Activated CD4-positive, alpha-beta memory T cell treated with anti-CD3 and anti-CD28 coated beads for 36 hours (primary cell): ENCODE measurements at regions not wholly inside any gene's neighbourhood (a gene's known extent, or its start where the extent isn't known, plus 50 kb on each side); places are given as distances from the start of the nearest gene placed in this dataset.

ENCODE experiments used
- CTCF ChIA-PET: fragments of 350-600 bp; sonication (Branson Sonifier 250); formaldehyde crosslinking; loops from one replicate; lab custom pipeline; 2021; ENCODE audit warnings: antibody characterized with exemption, inconsistent platforms; lab: Charles Lee
- POLR2A ChIA-PET: fragments of 350-600 bp; sonication (Branson Sonifier 250); formaldehyde crosslinking; loops from one replicate; lab custom pipeline; 2021; ENCODE audit warnings: antibody characterized with exemption; lab: Charles Lee
- DNase-seq: peaks from one replicate; pipeline ENCODE4 v3.0.0-alpha.2; 2020
- H3K27ac Mint-ChIP-seq: one replicate; pipeline ENCODE4 v1.8.0; 2021; ENCODE audit warnings: mixed read lengths
- H3K27me3 Mint-ChIP-seq: one replicate; pipeline ENCODE4 v1.8.0; 2021; ENCODE audit warnings: mixed read lengths
- H3K36me3 Mint-ChIP-seq: one replicate; pipeline ENCODE4 v1.8.0; 2021; ENCODE audit warnings: mixed read lengths
- H3K4me1 Mint-ChIP-seq: one replicate; pipeline ENCODE4 v1.8.0; 2021; ENCODE audit warnings: low read depth, mixed read lengths
- H3K4me3 Mint-ChIP-seq: one replicate; pipeline ENCODE4 v1.8.0; 2021; ENCODE audit warnings: mild to moderate bottlenecking, mixed read lengths
- H3K9me3 Mint-ChIP-seq: one replicate; pipeline ENCODE4 v1.8.0; 2021; ENCODE audit warnings: mixed read lengths
- intact Hi-C: fragments of 100-400 bp; cut with micrococcal nuclease; formaldehyde crosslinking; loops from one replicate; pipeline ENCODE4 v1.15.1; 2023

- Mint-ChIP-seq H3K4me1 (peaks cover 6% of the 10 kb centered on the region), H3K36me3 (no peaks in the 10 kb centered on the region), H3K27me3 (peaks cover 18% of the 10 kb centered on the region), H3K4me3 (no peak overlapping the region), H3K27ac (no peak overlapping the region), H3K9me3 (no peaks in the 10 kb centered on the region)
- ChIA-PET POLR2A (no interaction called here), CTCF (no interaction called here)
- intact Hi-C loops, result no loop called here
- no peak for DNase-seq
These were observed 241.4 kb upstream of the RPS6KA3 start for GRCh38 chrX:20507901-20508620.

GRCh38 chrX:20506739-20507138 lies 240.0 kb upstream of the RPS6KA3 start:
- ChIA-PET POLR2A (no interaction called here), CTCF (no interaction called here)
- H3K9me3 Mint-ChIP-seq, result no peaks in the 10 kb centered on the region
- DNase-seq, result no peak
- no peak overlapping the region for H3K27ac Mint-ChIP-seq
- peaks cover 19% of the 10 kb centered on the region for H3K27me3 Mint-ChIP-seq
- no peak overlapping the region for H3K4me3 Mint-ChIP-seq
- H3K36me3 Mint-ChIP-seq, result no peaks in the 10 kb centered on the region
- peaks cover 6% of the 10 kb centered on the region for H3K4me1 Mint-ChIP-seq
- intact Hi-C loops, result loop anchor here (1.0 kb wide), 1 partner anchor 10 kb away; no protein-coding TSS in a partner anchor

GRCh38 chrX:20500949-20501348 lies 234.2 kb upstream of the RPS6KA3 start:
- CTCF ChIA-PET, result no interaction called here
- intact Hi-C loops, result loop anchor here (1.0 to 2.0 kb wide), 3 partner anchors 15 to 123 kb away; no protein-coding TSS in a partner anchor
- H3K4me3 Mint-ChIP-seq, result no peak overlapping the region
- no peak for DNase-seq
- POLR2A ChIA-PET, result interaction anchor here (2.2 kb wide), 1 partner anchor 15 kb away, joined by 13 read pairs; no protein-coding TSS in a partner anchor
- H3K4me1 Mint-ChIP-seq, result peaks cover 14% of the 10 kb centered on the region
- no peak overlapping the region for H3K27ac Mint-ChIP-seq
- H3K36me3 Mint-ChIP-seq, result no peaks in the 10 kb centered on the region
- H3K9me3 Mint-ChIP-seq, result no peaks in the 10 kb centered on the region
- H3K27me3 Mint-ChIP-seq, result peaks cover 6% of the 10 kb centered on the region

GRCh38 chrX:20500171-20500865 lies 233.6 kb upstream of the RPS6KA3 start:
- Mint-ChIP-seq H3K27me3 (peaks cover 6% of the 10 kb centered on the region), H3K27ac (no peak overlapping the region), H3K4me3 (no peak overlapping the region), H3K9me3 (no peaks in the 10 kb centered on the region), H3K4me1 (peaks cover 14% of the 10 kb centered on the region), H3K36me3 (no peaks in the 10 kb centered on the region)
- intact Hi-C loops, result loop anchor here (1.0 to 2.0 kb wide), 3 partner anchors 16 to 122 kb away; no protein-coding TSS in a partner anchor
- CTCF ChIA-PET, result interaction anchor here (0.6 kb wide), 1 partner anchor 16 kb away, joined by 3 read pairs; no protein-coding TSS in a partner anchor
- DNase-seq, result peak; percentile 43
- POLR2A ChIA-PET, result interaction anchor here (1.1 to 2.2 kb wide), 2 partner anchors 15 to 248 kb away, joined by 3 to 13 read pairs; no protein-coding TSS in a partner anchor

- H3K4me1 Mint-ChIP-seq, result peaks cover 14% of the 10 kb centered on the region
- H3K4me3 Mint-ChIP-seq, result no peak overlapping the region
- ChIA-PET CTCF (interaction anchor here (0.6 kb wide), 1 partner anchor 17 kb away, joined by 3 read pairs; no protein-coding TSS in a partner anchor), POLR2A (interaction anchor here (1.1 to 2.2 kb wide), 2 partner anchors 16 to 247 kb away, joined by 3 to 13 read pairs; no protein-coding TSS in a partner anchor)
- no peaks in the 10 kb centered on the region for H3K36me3 Mint-ChIP-seq
- H3K27ac Mint-ChIP-seq, result no peak overlapping the region
- H3K27me3 Mint-ChIP-seq, result peaks cover 6% of the 10 kb centered on the region
- DNase-seq, result no peak
- no peaks in the 10 kb centered on the region for H3K9me3 Mint-ChIP-seq
- intact Hi-C loops, result loop anchor here (1.0 to 2.0 kb wide), 3 partner anchors 17 to 121 kb away; no protein-coding TSS in a partner anchor
These were observed 233.1 kb upstream of the RPS6KA3 start for GRCh38 chrX:20499763-20500162.

GRCh38 chrX:20498851-20499635 lies 232.3 kb upstream of the RPS6KA3 start:
- POLR2A ChIA-PET, result interaction anchor here (1.1 to 2.2 kb wide), 2 partner anchors 17 to 246 kb away, joined by 3 to 13 read pairs; no protein-coding TSS in a partner anchor
- no peak for DNase-seq
- H3K4me3 Mint-ChIP-seq, result no peak overlapping the region
- CTCF ChIA-PET, result no interaction called here
- H3K27me3 Mint-ChIP-seq, result peaks cover 6% of the 10 kb centered on the region
- intact Hi-C loops, result no loop called here
- no peaks in the 10 kb centered on the region for H3K36me3 Mint-ChIP-seq
- no peak overlapping the region for H3K27ac Mint-ChIP-seq
- H3K4me1 Mint-ChIP-seq, result peaks cover 14% of the 10 kb centered on the region
- H3K9me3 Mint-ChIP-seq, result no peaks in the 10 kb centered on the region

GRCh38 chrX:20495575-20495974 lies 228.9 kb upstream of the RPS6KA3 start:
- no peak for DNase-seq
- H3K4me1 Mint-ChIP-seq, result peaks cover 9% of the 10 kb centered on the region
- intact Hi-C loops, result no loop called here
- no peaks in the 10 kb centered on the region for H3K36me3 Mint-ChIP-seq
- CTCF ChIA-PET, result no interaction called here
- POLR2A ChIA-PET, result no interaction called here
- H3K27me3 Mint-ChIP-seq, result no peaks in the 10 kb centered on the region
- no peak overlapping the region for H3K27ac Mint-ChIP-seq
- no peak overlapping the region for H3K4me3 Mint-ChIP-seq
- no peaks in the 10 kb centered on the region for H3K9me3 Mint-ChIP-seq

- ChIA-PET CTCF (no interaction called here), POLR2A (no interaction called here)
- no peak for DNase-seq
- H3K36me3 Mint-ChIP-seq, result no peaks in the 10 kb centered on the region
- H3K27ac Mint-ChIP-seq, result no peak overlapping the region
- intact Hi-C loops, result no loop called here
- H3K9me3 Mint-ChIP-seq, result no peaks in the 10 kb centered on the region
- no peak overlapping the region for H3K4me3 Mint-ChIP-seq
- H3K27me3 Mint-ChIP-seq, result no peaks in the 10 kb centered on the region
- peaks cover 5% of the 10 kb centered on the region for H3K4me1 Mint-ChIP-seq
These were observed 221.8 kb upstream of the RPS6KA3 start for GRCh38 chrX:20488473-20488872.

GRCh38 chrX:20487227-20487626 lies 220.5 kb upstream of the RPS6KA3 start:
- no peaks in the 10 kb centered on the region for H3K9me3 Mint-ChIP-seq
- POLR2A ChIA-PET, result no interaction called here
- no peak for DNase-seq
- peaks cover 5% of the 10 kb centered on the region for H3K4me1 Mint-ChIP-seq
- no peak overlapping the region for H3K4me3 Mint-ChIP-seq
- no peaks in the 10 kb centered on the region for H3K27me3 Mint-ChIP-seq
- CTCF ChIA-PET, result interaction anchor here (0.7 kb wide), 1 partner anchor 20 kb away, joined by 3 read pairs; no protein-coding TSS in a partner anchor
- no peak overlapping the region for H3K27ac Mint-ChIP-seq
- intact Hi-C loops, result no loop called here
- no peaks in the 10 kb centered on the region for H3K36me3 Mint-ChIP-seq

- intact Hi-C loops, result no loop called here
- Mint-ChIP-seq H3K9me3 (no peaks in the 10 kb centered on the region), H3K36me3 (no peaks in the 10 kb centered on the region), H3K27ac (no peak overlapping the region), H3K4me1 (no peaks in the 10 kb centered on the region), H3K27me3 (no peaks in the 10 kb centered on the region), H3K4me3 (no peak overlapping the region)
- DNase-seq, result no peak
- POLR2A ChIA-PET, result no interaction called here
- CTCF ChIA-PET, result no interaction called here
These were observed 214.9 kb upstream of the RPS6KA3 start for GRCh38 chrX:20481632-20482031.

- Mint-ChIP-seq H3K9me3 (no peaks in the 10 kb centered on the region), H3K27me3 (no peaks in the 10 kb centered on the region), H3K4me1 (no peaks in the 10 kb centered on the region), H3K4me3 (no peak overlapping the region), H3K27ac (no peak overlapping the region), H3K36me3 (no peaks in the 10 kb centered on the region)
- ChIA-PET CTCF (no interaction called here), POLR2A (no interaction called here)
- intact Hi-C loops, result no loop called here
- no peak for DNase-seq
These were observed 213.2 kb upstream of the RPS6KA3 start for GRCh38 chrX:20479896-20480295.

GRCh38 chrX:20479048-20479447 lies 212.3 kb upstream of the RPS6KA3 start:
- H3K4me3 Mint-ChIP-seq, result no peak overlapping the region
- ChIA-PET POLR2A (no interaction called here), CTCF (no interaction called here)
- no peaks in the 10 kb centered on the region for H3K4me1 Mint-ChIP-seq
- no peaks in the 10 kb centered on the region for H3K27me3 Mint-ChIP-seq
- no peaks in the 10 kb centered on the region for H3K9me3 Mint-ChIP-seq
- intact Hi-C loops, result no loop called here
- H3K27ac Mint-ChIP-seq, result no peak overlapping the region
- no peaks in the 10 kb centered on the region for H3K36me3 Mint-ChIP-seq
- DNase-seq, result no peak
